ENCODE measurements at regions not wholly inside any gene's neighbourhood (a gene's known extent, or its start where the extent isn't known, plus 50 kb on each side); places are given as distances from the start of the nearest gene placed in this dataset.

DNA sequence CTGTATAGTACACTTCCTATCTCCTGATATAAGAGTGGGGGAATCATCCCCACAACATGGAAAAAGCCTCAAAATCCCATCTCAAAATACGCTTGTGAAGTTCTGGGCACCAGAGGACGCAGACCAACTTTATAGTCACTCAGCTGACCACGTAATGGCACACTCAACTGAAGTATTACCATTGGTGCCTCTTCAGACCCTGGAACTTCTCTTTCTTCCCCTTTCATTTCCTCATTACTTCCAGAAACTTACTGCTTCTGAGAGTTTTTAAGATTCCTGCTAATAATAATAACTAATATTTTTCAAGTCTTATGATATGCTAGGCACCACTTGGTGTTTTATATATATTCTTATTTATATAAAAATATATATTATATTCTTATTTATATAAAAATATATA is 202.6 kb downstream of the PTPRC start:
- H3K9me3 Mint-ChIP-seq (ENCODE audit: unreplicated experiment) = no peaks in the 10 kb centered on the region
- TF ChIP-seq, protein P1, sequence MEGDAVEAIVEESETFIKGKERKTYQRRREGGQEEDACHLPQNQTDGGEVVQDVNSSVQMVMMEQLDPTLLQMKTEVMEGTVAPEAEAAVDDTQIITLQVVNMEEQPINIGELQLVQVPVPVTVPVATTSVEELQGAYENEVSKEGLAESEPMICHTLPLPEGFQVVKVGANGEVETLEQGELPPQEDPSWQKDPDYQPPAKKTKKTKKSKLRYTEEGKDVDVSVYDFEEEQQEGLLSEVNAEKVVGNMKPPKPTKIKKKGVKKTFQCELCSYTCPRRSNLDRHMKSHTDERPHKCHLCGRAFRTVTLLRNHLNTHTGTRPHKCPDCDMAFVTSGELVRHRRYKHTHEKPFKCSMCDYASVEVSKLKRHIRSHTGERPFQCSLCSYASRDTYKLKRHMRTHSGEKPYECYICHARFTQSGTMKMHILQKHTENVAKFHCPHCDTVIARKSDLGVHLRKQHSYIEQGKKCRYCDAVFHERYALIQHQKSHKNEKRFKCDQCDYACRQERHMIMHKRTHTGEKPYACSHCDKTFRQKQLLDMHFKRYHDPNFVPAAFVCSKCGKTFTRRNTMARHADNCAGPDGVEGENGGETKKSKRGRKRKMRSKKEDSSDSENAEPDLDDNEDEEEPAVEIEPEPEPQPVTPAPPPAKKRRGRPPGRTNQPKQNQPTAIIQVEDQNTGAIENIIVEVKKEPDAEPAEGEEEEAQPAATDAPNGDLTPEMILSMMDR (IDR thresholded peaks at IDR 0.05) = no peak
- H3K27me3 Mint-ChIP-seq (ENCODE audit: unreplicated experiment) = no peaks in the 10 kb centered on the region
- peaks cover 31% of the 10 kb centered on the region for H3K36me3 Mint-ChIP-seq (ENCODE audit: unreplicated experiment)
- no peak overlapping the region for H3K4me3 Mint-ChIP-seq (ENCODE audit: unreplicated experiment)
- H3K27ac Mint-ChIP-seq (ENCODE audit: unreplicated experiment) = no peak overlapping the region
- H3K4me1 Mint-ChIP-seq (ENCODE audit: unreplicated experiment) = no peaks in the 10 kb centered on the region
- no peak for DNase-seq (ENCODE audit: extremely low spot score, unreplicated experiment)

DNA sequence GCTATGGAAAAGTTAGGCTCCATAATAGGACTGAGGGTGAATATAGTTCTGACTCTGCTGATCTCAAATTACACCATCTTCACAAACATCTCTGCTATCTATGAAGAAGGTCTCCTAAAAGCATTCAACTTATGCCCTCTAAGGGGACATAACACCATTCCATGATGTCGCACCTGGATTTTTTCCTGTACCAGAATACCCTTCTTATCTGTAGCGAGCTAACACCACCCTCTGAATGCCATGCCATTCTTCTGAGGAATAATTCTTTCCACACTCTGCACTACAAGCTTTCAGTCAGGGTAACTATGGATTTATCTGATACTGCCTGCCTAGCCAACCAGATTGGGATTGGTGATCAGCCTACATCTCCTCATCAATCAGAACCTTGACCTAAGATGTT is 203.8 kb downstream of the PTPRC start:
- H3K27me3 Mint-ChIP-seq (ENCODE audit: unreplicated experiment) = no peaks in the 10 kb centered on the region
- TF ChIP-seq, protein P1 (IDR thresholded peaks at IDR 0.05) = no peak
- peaks cover 42% of the 10 kb centered on the region for H3K36me3 Mint-ChIP-seq (ENCODE audit: unreplicated experiment)
- peak overlapping the region; percentile 10 for H3K27ac Mint-ChIP-seq (ENCODE audit: unreplicated experiment)
- H3K4me3 Mint-ChIP-seq (ENCODE audit: unreplicated experiment) = no peak overlapping the region
- peaks cover 7% of the 10 kb centered on the region for H3K9me3 Mint-ChIP-seq (ENCODE audit: unreplicated experiment)
- DNase-seq (ENCODE audit: extremely low spot score, unreplicated experiment) = no peak
- H3K4me1 Mint-ChIP-seq (ENCODE audit: unreplicated experiment) = peaks cover 3% of the 10 kb centered on the region

DNA sequence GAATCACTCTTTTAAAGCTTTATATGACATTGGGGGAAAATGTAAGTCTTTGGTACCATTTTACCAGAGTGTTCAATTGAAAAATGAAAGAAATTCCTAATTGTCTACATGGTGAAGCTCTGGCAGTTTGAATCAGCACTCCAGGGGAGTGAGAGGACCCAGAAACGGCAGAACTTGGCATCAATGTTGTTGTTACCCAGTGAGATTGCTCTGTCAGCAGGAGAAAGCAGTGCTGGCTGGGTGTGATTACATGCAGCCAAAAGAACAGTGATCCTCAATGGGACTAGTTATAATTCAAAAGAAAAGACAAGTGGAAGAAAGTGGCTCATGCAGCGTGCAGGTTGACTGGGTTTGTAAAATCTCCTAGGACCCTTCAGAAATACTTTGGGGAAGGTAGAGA is 206.4 kb downstream of the PTPRC start:
- Mint-ChIP-seq H3K4me3 (ENCODE audit: unreplicated experiment) (no peak overlapping the region), H3K27ac (ENCODE audit: unreplicated experiment) (no peak overlapping the region), H3K4me1 (ENCODE audit: unreplicated experiment) (peaks cover 20% of the 10 kb centered on the region), H3K27me3 (ENCODE audit: unreplicated experiment) (no peaks in the 10 kb centered on the region), H3K9me3 (ENCODE audit: unreplicated experiment) (peaks cover 7% of the 10 kb centered on the region), H3K36me3 (ENCODE audit: unreplicated experiment) (peaks cover 51% of the 10 kb centered on the region)
- DNase-seq (ENCODE audit: extremely low spot score, unreplicated experiment) = no peak
- TF ChIP-seq, protein P1 (IDR thresholded peaks at IDR 0.05) = no peak

DNA sequence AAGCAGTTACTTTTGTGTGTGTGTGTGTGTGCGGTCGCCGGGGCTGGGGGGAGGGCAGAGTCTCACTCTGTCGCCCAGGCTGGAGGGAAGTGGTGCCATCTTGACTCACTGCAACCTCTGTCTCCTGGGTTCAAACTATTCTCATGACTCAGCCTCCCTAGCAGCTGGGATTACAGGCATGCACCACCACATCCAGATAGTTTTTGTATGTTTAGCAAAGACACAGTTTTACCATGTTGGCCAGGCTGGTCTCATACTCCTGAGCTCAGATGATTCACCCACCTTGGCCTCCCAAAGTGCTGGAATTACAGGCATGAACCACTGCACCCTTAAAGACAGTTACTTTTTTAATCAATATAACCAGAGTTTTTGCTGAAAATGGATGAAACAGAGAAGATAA is 207.0 kb downstream of the PTPRC start:
- Mint-ChIP-seq H3K4me1 (ENCODE audit: unreplicated experiment) (peaks cover 20% of the 10 kb centered on the region), H3K9me3 (ENCODE audit: unreplicated experiment) (peaks cover 7% of the 10 kb centered on the region), H3K27ac (ENCODE audit: unreplicated experiment) (no peak overlapping the region), H3K4me3 (ENCODE audit: unreplicated experiment) (no peak overlapping the region), H3K36me3 (ENCODE audit: unreplicated experiment) (peaks cover 52% of the 10 kb centered on the region), H3K27me3 (ENCODE audit: unreplicated experiment) (no peaks in the 10 kb centered on the region)
- DNase-seq (ENCODE audit: extremely low spot score, unreplicated experiment) = no peak
- TF ChIP-seq, protein P1 (IDR thresholded peaks at IDR 0.05) = no peak

DNA sequence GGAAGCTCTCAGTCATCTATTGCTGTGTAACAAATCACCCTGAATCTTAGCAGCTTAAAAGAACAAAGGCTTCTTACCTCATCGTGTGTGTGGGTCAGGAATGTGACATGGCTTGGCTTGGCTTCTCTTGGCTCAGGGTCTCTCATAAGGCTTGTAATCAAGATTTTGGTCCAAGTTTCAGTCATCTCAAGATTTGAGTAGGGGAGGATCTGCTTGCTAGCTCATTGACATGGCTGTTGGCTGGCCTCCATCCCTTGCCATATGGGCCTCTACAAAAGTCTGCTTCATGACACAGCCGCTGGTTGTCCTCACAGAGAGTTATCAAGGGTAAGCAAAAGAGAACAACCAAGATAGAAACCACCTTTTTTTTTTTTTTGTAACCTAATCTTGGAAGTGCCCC is 207.7 kb downstream of the PTPRC start:
- H3K4me3 Mint-ChIP-seq (ENCODE audit: unreplicated experiment) = no peak overlapping the region
- DNase-seq (ENCODE audit: extremely low spot score, unreplicated experiment) = no peak
- peaks cover 20% of the 10 kb centered on the region for H3K4me1 Mint-ChIP-seq (ENCODE audit: unreplicated experiment)
- H3K27ac Mint-ChIP-seq (ENCODE audit: unreplicated experiment) = no peak overlapping the region
- peaks cover 7% of the 10 kb centered on the region for H3K9me3 Mint-ChIP-seq (ENCODE audit: unreplicated experiment)
- no peaks in the 10 kb centered on the region for H3K27me3 Mint-ChIP-seq (ENCODE audit: unreplicated experiment)
- peaks cover 55% of the 10 kb centered on the region for H3K36me3 Mint-ChIP-seq (ENCODE audit: unreplicated experiment)
- TF ChIP-seq, protein P1 (IDR thresholded peaks at IDR 0.05) = no peak
